ENCODE measurements at regions not wholly inside any gene's neighbourhood (a gene's known extent, or its start where the extent isn't known, plus 50 kb on each side); places are given as distances from the start of the nearest gene placed in this dataset.

- TF ChIP-seq, protein P1, sequence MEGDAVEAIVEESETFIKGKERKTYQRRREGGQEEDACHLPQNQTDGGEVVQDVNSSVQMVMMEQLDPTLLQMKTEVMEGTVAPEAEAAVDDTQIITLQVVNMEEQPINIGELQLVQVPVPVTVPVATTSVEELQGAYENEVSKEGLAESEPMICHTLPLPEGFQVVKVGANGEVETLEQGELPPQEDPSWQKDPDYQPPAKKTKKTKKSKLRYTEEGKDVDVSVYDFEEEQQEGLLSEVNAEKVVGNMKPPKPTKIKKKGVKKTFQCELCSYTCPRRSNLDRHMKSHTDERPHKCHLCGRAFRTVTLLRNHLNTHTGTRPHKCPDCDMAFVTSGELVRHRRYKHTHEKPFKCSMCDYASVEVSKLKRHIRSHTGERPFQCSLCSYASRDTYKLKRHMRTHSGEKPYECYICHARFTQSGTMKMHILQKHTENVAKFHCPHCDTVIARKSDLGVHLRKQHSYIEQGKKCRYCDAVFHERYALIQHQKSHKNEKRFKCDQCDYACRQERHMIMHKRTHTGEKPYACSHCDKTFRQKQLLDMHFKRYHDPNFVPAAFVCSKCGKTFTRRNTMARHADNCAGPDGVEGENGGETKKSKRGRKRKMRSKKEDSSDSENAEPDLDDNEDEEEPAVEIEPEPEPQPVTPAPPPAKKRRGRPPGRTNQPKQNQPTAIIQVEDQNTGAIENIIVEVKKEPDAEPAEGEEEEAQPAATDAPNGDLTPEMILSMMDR (IDR thresholded peaks at IDR 0.05; ENCODE audit: low read depth, low read length): no peak
- CTCF ChIA-PET: no interaction called here
- DNase-seq (ENCODE audit: low read depth, low spot score): no peak
- Histone ChIP-seq H3K27ac (ENCODE audit: low read depth, low read length) (no peak overlapping the region), H3K27me3 (ENCODE audit: control insufficient read depth, insufficient read depth, low read length) (no peaks in the 10 kb centered on the region), H3K4me3 (ENCODE audit: low read depth, low read length) (no peak overlapping the region), H3K9me3 (ENCODE audit: control insufficient read depth, insufficient read depth, low read length) (peaks cover 15% of the 10 kb centered on the region)
- POLR2A ChIA-PET: no interaction called here
Measured at GRCh38 chr16:6495486-6496210, 837.0 kb upstream of the RBFOX1 start.

DNA sequence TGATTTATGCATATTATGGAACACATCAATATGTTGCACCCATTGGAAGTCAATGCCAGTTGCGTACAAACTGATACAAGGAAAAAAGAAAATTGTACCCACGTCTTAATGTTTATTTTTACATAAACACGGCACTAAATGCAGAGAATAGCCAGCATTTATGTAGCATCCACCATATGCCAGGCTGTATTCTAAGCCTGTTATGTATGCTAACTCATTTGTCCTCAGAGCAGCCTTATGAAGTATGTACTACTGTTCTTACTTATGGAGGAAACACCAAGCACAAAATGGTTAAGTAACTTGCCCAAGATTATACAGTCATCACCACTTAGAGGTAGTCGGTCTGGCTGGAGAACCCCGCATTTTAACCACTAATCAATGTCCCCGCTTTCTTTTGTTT is 837.9 kb upstream of the RBFOX1 start:
- Histone ChIP-seq H3K27me3 (ENCODE audit: control insufficient read depth, insufficient read depth, low read length) (no peaks in the 10 kb centered on the region), H3K4me3 (ENCODE audit: low read depth, low read length) (no peak overlapping the region), H3K27ac (ENCODE audit: low read depth, low read length) (no peak overlapping the region), H3K9me3 (ENCODE audit: control insufficient read depth, insufficient read depth, low read length) (peaks cover 15% of the 10 kb centered on the region)
- no peak for DNase-seq (ENCODE audit: low read depth, low spot score)
- ChIA-PET CTCF (no interaction called here), POLR2A (no interaction called here)
- TF ChIP-seq, protein P1 (IDR thresholded peaks at IDR 0.05; ENCODE audit: low read depth, low read length): no peak

DNA sequence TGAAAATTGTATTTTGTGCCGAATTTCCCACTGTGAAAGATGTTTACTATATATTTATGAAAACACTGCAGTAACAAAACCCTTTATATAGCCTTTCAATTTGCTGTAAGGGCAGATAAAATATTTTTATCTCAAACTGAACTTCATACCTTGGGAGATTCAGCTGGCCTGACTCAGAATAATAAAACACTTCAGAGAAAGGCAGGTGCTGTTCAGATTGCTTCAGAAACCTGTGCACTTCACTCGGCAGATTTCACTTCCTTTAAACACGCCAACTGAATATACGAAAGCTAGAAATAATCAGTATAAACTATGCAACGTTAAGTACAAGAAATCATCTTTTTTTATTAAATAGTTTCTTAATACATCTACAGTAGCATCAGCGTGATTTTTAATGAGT is 839.1 kb upstream of the RBFOX1 start:
- no peak for DNase-seq (ENCODE audit: low read depth, low spot score)
- CTCF ChIA-PET: no interaction called here
- Histone ChIP-seq H3K27me3 (ENCODE audit: control insufficient read depth, insufficient read depth, low read length) (no peaks in the 10 kb centered on the region), H3K9me3 (ENCODE audit: control insufficient read depth, insufficient read depth, low read length) (peaks cover 15% of the 10 kb centered on the region), H3K4me3 (ENCODE audit: low read depth, low read length) (no peak overlapping the region), H3K27ac (ENCODE audit: low read depth, low read length) (no peak overlapping the region)
- POLR2A ChIA-PET: no interaction called here
- TF ChIP-seq, protein P1 (IDR thresholded peaks at IDR 0.05; ENCODE audit: low read depth, low read length): no peak

- DNase-seq (ENCODE audit: low read depth, low spot score): no peak
- peaks cover 11% of the 10 kb centered on the region for H3K9me3 ChIP-seq (ENCODE audit: control insufficient read depth, insufficient read depth, low read length)
- no peaks in the 10 kb centered on the region for H3K27me3 ChIP-seq (ENCODE audit: control insufficient read depth, insufficient read depth, low read length)
- TF ChIP-seq, protein P1 (IDR thresholded peaks at IDR 0.05; ENCODE audit: low read depth, low read length): no peak
- H3K27ac ChIP-seq (ENCODE audit: low read depth, low read length): no peak overlapping the region
- POLR2A ChIA-PET: no interaction called here
- H3K4me3 ChIP-seq (ENCODE audit: low read depth, low read length): no peak overlapping the region
- CTCF ChIA-PET: no interaction called here
Measured at GRCh38 chr16:6492742-6493141, 839.9 kb upstream of the RBFOX1 start.

DNA sequence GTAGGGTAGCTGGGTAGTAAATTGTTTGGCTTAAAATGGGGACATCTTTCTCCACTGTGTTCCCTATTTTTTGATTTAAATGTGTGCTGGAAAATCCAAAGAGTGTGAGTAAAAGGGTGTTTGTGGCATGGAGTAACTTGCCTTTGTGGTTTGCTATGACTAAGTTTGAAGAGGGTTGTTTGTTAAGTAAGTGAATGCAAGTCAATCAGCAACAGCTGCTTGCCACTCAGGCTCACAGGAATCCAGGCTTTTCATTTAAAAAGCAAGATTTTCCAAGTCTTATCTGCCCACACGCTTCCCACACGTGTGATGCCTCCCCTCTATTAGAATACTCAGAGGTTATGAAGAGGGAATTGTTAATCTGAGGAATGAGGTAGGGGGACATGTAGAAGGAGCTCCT is 847.7 kb upstream of the RBFOX1 start:
- peaks cover 13% of the 10 kb centered on the region for H3K9me3 ChIP-seq (ENCODE audit: control insufficient read depth, insufficient read depth, low read length)
- no peak for DNase-seq (ENCODE audit: low read depth, low spot score)
- H3K27me3 ChIP-seq (ENCODE audit: control insufficient read depth, insufficient read depth, low read length): no peaks in the 10 kb centered on the region
- no peak overlapping the region for H3K4me3 ChIP-seq (ENCODE audit: low read depth, low read length)
- H3K27ac ChIP-seq (ENCODE audit: low read depth, low read length): no peak overlapping the region
- POLR2A ChIA-PET: no interaction called here
- TF ChIP-seq, protein P1 (IDR thresholded peaks at IDR 0.05; ENCODE audit: low read depth, low read length): no peak
- CTCF ChIA-PET: no interaction called here
